ENCODE measurements at regions not wholly inside any gene's neighbourhood (a gene's known extent, or its start where the extent isn't known, plus 50 kb on each side); places are given as distances from the start of the nearest gene placed in this dataset.

DNA sequence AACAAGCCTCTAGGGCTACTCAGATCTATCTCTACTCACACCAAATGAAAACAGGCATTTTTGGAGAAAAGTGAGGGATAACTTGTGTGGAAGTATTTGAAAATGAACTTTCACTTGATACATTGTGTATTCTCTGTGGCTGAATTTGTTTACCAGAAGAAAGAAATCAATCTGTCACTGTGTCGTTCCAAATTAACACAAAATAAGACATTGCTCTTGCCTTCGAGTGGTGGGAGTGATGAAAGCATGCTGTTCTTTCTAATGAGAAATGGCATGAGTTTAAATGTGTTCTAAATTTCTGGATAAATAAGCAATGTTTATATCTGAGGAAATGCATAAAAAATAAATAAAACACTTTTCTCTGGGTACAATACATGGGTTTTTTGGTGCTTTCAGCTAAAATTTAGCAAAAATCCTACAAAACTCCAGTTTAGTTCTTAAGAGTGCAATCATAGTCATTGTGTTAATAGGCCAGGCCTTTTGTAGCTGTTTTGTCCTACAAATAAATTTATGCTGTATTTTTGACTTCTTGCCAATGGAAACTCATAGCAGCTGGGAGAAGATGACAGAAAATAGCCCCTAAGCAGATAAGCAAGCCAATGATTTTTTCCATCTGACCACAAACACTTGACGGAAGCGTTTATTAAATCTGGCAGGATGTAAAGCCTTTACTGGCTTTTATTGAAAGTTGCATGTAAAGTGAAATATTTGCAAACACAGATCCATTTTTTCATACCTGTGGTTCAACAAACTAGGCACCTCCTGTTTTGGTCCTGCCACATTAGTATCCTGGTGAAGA, 1064.1 kb upstream of the GHITM start:
- H3K36me3 ChIP-seq (ENCODE audit: control insufficient read depth in 1 of 2, insufficient read depth in 2 of 2, low read length in 2 of 2), result no peaks in the 10 kb centered on the region
- ChIA-PET RAD21 (ENCODE audit: low non-redundant PET in 1 of 2, low total read pairs in 2 of 2, uncharacterized antibody in 2 of 2, unreplicated experiment in 2 of 2) (no interaction called here), CTCF (no interaction called here), POLR2A (no interaction called here)
- H3K9ac ChIP-seq (ENCODE audit: low read length), result no peak overlapping the region
- no peak overlapping the region for H2AFZ ChIP-seq (ENCODE audit: low read depth, low read length, poor library complexity, severe bottlenecking)
- H3K9me2 ChIP-seq (ENCODE audit: insufficient read depth), result no peaks in the 10 kb centered on the region
- TF ChIP-seq, protein P1, sequence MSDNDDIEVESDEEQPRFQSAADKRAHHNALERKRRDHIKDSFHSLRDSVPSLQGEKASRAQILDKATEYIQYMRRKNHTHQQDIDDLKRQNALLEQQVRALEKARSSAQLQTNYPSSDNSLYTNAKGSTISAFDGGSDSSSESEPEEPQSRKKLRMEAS (IDR thresholded peaks at IDR 0.05), result no peak
- TF ChIP-seq, protein P2, sequence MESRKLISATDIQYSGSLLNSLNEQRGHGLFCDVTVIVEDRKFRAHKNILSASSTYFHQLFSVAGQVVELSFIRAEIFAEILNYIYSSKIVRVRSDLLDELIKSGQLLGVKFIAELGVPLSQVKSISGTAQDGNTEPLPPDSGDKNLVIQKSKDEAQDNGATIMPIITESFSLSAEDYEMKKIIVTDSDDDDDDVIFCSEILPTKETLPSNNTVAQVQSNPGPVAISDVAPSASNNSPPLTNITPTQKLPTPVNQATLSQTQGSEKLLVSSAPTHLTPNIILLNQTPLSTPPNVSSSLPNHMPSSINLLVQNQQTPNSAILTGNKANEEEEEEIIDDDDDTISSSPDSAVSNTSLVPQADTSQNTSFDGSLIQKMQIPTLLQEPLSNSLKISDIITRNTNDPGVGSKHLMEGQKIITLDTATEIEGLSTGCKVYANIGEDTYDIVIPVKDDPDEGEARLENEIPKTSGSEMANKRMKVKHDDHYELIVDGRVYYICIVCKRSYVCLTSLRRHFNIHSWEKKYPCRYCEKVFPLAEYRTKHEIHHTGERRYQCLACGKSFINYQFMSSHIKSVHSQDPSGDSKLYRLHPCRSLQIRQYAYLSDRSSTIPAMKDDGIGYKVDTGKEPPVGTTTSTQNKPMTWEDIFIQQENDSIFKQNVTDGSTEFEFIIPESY (IDR thresholded peaks at IDR 0.05; ENCODE audit: extremely low read depth, insufficient replicate concordance, low read length), result no peak
- no peaks in the 10 kb centered on the region for H3K4me1 ChIP-seq (ENCODE audit: control insufficient read depth in 1 of 2, insufficient read depth in 2 of 2, low read length in 2 of 2)
- H4K20me1 ChIP-seq (ENCODE audit: insufficient read depth), result no peaks in the 10 kb centered on the region
- no peak overlapping the region for H3K4me2 ChIP-seq (ENCODE audit: low read length)
- ATAC-seq, result no peak
- no peak overlapping the region for H3K27ac ChIP-seq (ENCODE audit: low read depth, low read length)
- no peak for DNase-seq (ENCODE audit: low read depth, low spot score)
- H3K4me3 ChIP-seq (replicated peaks in 1 of 2; ENCODE audit: low read depth in 1 of 2, low read length in 2 of 2), result no peak overlapping the region
- no peaks in the 10 kb centered on the region for H3K79me2 ChIP-seq (ENCODE audit: insufficient read depth, low read length)
- BruUV-seq (replicated peaks), result no TSS peak
- no peaks in the 10 kb centered on the region for H3K27me3 ChIP-seq (ENCODE audit: insufficient read depth, low read length)
- intact Hi-C loops (cut with micrococcal nuclease), result no loop called here
- peaks cover 6 to 32% of the 10 kb centered on the region in 2 experiments; a peak in 2 of 4 replicates for H3K9me3 ChIP-seq (ENCODE audit: control insufficient read depth in 1 of 2, insufficient read depth in 1 of 2, low read depth in 1 of 2, low read length in 2 of 2)

DNA sequence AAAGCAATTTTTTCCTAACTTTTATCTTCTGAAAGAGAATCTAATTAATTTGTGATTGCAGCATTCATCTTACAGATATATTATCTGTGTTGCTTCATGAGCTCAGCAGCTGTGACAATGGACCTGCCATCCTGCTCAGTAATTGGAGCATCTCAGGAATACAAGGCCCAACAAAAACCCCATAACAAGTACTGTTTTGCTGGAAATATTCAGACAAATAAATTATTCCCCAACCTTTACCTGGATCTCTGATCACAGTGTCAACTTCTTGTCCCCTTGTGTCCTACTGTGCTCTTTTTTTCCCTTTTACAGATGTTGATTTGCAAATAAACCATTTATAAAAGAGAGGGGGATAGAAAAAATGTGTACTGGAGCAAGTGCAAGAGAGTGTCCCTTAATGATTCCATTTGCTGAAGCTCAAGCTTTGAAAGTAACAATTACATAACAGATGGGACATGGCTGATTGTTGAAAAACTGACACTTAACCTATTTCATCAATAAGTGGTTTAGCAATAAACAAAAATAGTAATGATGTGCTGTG, 1063.4 kb upstream of the GHITM start:
- ATAC-seq (no peak), DNase-seq (ENCODE audit: low read depth, low spot score) (no peak)
- H3K4me2 ChIP-seq (ENCODE audit: low read length), result no peak overlapping the region
- ChIA-PET POLR2A (no interaction called here), RAD21 (ENCODE audit: low non-redundant PET in 1 of 2, low total read pairs in 2 of 2, uncharacterized antibody in 2 of 2, unreplicated experiment in 2 of 2) (no interaction called here), CTCF (no interaction called here)
- H3K4me3 ChIP-seq (replicated peaks in 1 of 2; ENCODE audit: low read depth in 1 of 2, low read length in 2 of 2), result no peak overlapping the region
- H3K4me1 ChIP-seq (ENCODE audit: control insufficient read depth in 1 of 2, insufficient read depth in 2 of 2, low read length in 2 of 2), result no peaks in the 10 kb centered on the region
- TF ChIP-seq EGR1 (IDR thresholded peaks at IDR 0.05; ENCODE audit: low read depth) (no peak), EZH2 (IDR thresholded peaks at IDR 0.05) (no peak), RAD21 (IDR thresholded peaks at IDR 0.05; ENCODE audit: low read depth) (no peak)
- no peak overlapping the region for H3K9ac ChIP-seq (ENCODE audit: low read length)
- H3K79me2 ChIP-seq (ENCODE audit: insufficient read depth, low read length), result no peaks in the 10 kb centered on the region
- H3K9me3 ChIP-seq (ENCODE audit: control insufficient read depth in 1 of 2, insufficient read depth in 1 of 2, low read depth in 1 of 2, low read length in 2 of 2), result peaks cover 6 to 29% of the 10 kb centered on the region in 2 experiments; a peak in 2 of 4 replicates
- intact Hi-C loops (cut with micrococcal nuclease), result no loop called here
- no peak overlapping the region for H2AFZ ChIP-seq (ENCODE audit: low read depth, low read length, poor library complexity, severe bottlenecking)
- H3K9me2 ChIP-seq (ENCODE audit: insufficient read depth), result no peaks in the 10 kb centered on the region
- BruUV-seq (replicated peaks), result no TSS peak
- H3K27me3 ChIP-seq (ENCODE audit: insufficient read depth, low read length), result no peaks in the 10 kb centered on the region
- no peaks in the 10 kb centered on the region for H4K20me1 ChIP-seq (ENCODE audit: insufficient read depth)
- H3K27ac ChIP-seq (ENCODE audit: low read depth, low read length), result no peak overlapping the region
- no peaks in the 10 kb centered on the region for H3K36me3 ChIP-seq (ENCODE audit: control insufficient read depth in 1 of 2, insufficient read depth in 2 of 2, low read length in 2 of 2)

Measured in HCT116 (cell line).